Activated CD8-positive, alpha-beta memory T cell treated with anti-CD3 and anti-CD28 coated beads for 1 hour (primary cell): ENCODE measurements at regions not wholly inside any gene's neighbourhood (a gene's known extent, or its start where the extent isn't known, plus 50 kb on each side); places are given as distances from the start of the nearest gene placed in this dataset.
"Not testable (repeated sequence)": the region's sequence is repeated elsewhere in the genome, so short reads cannot be mapped to it uniquely, and the experiment has no call there.

Source experiments
- DNase-seq, 2 donors: peaks; one replicate each; pipeline ENCODE4 v3.0.0-alpha.2; 2020; ENCODE audit warnings: low read depth in 1 of 2; ENCODE audit errors: extremely low read depth in 1 of 2

DNA sequence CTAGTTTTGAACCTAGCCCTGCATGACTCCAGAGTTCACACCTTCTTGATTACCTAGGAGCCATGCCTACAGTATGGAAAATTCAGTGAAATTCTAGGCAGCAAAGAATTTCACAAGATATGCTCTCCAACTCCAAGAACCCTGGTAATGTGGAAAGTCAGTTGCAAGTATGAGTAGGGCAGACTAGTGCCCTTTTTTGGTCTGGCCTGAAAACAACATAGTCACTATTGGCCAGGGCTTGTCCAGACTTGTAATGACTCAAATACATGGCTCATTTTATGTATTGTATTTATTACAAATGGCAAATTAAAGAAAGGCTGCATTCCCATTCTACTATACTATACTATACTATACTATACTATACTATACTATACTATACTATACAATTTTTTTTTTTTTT is 160.4 kb downstream of the ESM1 start:
- no peak for DNase-seq

DNA sequence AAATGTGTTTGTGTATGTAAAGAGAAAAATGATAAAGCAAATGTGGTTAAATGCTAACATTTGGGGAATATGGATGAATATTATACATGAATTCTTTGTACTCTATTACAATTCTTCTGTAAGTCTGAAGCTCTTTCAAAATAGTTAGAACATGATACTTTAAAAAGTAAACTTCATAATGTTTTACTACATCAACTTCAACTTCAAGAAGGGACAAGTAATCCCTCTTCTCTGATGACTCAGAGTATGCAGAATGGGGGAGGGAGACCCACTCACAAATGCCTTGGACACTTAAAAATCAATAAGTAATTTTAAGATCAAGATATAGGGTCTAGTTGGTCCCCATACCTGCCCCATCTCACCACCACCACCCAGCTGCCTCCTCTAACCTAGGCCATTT is 162.4 kb downstream of the ESM1 start:
- DNase-seq, result no peak

DNA sequence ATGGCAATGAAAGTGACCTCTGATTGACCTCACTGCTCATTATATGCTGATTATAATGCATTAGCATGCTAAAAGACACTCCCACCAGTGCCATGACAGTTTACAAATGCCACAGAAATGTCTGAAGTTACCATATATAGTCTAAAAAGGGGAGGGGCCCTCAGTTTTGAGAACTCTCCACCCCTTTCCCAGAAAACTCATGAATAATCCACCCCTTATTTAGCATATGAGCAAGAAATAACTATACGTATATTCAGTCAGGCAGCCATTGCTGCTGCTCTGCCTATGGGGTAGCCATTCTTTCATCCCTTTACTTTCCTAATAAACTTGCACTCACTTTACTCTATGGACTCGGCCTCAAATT is 163.1 kb downstream of the ESM1 start:
- no peak for DNase-seq

DNA sequence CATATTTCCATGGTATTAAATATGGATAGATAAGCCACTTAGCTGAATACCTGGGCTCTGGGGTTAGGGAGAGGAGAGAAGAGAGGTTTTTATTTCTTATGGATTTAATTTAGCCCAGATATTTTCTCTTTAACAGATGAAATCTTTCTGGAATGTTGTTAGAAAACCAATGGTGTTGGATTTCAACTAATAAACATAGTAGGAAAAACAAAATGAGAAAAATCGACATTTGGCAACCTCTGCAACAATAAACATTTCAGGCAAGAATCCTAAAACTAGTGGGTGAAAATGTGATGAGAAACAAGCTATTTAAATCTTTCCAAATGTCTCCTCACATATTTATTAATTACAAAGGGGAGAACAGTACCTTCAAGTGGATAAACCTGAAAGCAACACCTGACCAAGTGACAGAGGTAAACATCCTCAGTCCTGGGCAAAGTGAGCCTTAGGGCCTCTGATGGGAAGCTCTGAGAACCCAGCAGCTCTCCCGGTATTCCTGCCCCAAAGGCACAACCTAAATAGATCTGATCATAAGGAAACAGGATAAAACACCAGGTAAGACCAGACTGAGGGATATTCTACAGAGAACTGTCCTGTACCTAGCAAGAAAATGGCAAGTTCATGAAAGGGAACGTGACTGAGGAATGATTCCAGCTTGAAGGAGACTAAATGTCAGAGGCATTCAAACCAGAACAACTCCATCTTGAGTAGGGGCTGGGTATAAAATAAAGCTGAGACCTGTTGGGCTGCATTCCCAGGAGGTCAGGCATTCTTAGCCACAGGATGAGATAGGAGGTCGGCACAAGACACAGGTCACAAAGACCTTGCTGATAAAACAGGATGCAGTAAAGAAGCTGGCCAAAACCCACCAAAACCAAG is 163.7 kb downstream of the ESM1 start:
- no peak for DNase-seq

DNA sequence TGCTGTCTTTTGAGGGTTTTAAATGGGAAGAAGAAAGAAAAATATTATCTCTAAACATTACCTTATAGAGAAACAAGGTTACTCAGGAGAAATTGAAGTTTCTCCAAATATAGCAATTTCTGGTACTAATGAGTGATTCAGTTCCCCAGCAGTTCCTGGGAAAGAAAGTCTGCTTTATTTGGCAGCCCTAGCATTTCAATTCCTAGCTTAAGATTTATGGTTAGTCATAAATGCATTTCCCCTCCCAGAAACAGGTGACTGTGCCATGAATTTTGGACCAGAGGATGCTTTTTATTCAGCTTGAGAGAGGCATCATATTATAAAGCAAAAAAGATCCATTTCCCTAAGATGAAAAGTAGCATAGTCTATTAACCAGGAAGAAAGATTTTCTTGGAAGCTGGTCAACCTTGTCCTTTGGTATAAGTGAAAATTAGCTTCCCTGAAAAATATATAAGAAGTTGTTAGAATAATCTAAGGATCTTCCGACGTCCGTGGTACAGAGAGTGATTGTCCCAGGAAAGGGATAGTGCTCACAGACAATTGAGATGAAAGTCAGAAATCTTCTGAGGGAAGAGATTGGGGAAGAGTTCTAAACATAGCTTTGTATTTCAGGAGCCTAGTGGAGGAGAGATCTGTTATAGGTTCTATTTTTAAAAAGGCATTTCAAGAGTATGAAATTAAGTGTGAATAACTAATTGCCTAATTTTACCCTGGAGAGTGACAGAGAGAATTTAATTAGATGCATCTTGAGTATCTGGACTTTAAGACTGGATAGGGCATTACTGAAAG is 164.9 kb downstream of the ESM1 start:
- DNase-seq, result no peak

DNA sequence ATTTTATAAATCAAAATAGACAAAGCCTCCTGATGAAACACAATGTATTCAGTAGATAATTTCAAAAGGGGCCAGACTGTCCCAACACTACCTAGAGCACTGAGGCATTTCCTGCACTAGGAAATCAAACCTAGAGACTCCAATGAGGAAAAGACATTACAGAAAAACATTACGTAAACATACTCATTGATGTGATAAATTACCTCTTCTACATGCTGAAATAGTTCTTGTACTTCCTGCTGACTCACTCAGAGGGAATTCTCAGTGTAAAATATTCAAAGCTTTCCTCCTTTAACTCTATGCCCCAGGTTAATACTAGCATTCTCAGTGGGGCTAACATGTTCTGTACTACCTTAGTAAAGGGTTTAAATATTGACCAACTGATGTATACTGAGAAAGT is 178.0 kb downstream of the ESM1 start:
- DNase-seq, result no peak

DNA sequence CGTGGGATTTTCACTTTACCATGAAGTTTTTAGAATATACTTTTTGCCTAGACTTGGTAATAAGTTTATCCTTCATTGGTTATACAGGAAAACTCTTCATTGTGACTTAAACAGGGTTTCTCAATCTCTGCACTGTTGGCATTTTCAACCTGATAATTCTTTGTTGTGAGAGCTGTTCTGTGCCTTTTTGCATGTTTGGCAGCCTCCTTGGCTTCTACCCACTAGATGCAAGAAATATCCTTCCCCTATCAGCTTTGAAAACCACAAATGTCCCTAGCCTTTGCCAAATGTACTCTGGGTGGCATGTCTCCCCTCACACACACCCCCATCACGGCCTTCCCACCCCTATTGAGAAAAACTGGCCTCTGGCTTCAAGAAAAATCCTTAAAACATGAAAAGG is 180.9 kb downstream of the ESM1 start:
- DNase-seq, result no peak

DNA sequence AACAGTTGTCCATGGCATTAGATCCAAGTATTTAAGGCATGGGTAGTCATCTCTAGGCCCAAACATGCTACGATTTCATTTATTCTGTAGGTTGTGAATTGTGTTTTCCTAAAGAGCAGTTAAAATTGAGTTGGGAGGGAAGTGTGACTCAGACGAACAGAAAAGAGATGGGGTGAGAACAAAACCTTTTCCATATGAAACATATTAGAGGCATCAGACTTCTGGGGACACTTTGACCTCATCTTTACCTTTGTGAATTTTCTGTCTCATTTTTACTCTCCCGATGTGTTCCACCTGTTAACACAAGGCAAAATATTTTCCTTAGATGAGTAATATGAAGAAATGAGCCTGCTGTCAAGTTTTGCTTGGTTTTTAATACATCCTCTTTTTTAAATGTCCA is 181.3 kb downstream of the ESM1 start:
- DNase-seq, result no peak

DNA sequence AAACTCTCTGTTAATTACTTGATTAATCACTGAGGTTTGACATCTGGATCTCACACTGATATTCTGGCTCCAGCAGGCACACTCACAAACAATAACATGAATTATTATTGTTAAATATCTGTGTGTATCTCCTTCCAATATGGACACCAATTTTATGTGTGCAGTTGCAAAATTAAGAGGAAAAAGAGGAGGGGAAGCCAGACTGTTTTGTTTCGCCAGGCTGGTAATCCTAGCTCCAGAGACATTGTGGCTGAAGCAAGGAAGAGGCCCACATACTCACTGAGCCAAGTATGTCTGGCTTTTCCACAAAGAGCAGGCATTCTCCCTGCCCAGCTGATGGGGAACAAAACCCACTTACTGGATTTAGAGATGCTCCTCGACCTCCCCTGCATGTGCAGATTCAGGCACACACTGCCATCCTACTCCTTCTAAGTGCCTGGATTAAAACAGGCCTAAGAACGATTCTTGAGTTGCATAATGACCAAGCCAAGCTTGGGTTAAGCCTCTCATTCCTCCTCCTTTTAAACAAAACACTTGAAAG is 181.9 kb downstream of the ESM1 start:
- DNase-seq, result no peak

DNA sequence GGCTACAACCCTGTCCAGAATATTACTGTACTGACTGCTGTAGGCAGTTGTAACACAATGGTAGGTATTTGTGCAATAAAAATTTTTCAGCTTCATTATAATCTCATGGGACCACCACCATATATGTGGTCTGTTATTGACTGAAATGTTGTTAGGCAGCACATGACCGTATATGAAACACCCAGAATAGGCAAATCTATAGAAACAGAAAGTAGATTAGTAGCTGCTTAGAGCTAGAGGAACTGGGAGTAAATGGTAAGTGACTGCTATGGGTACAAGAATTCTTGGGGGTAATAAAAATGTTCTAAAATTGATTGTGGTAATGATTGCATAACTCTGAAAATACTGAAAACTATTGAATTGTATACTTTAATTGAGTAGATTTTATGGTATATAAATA is 185.7 kb downstream of the ESM1 start:
- DNase-seq, result no peak

DNA sequence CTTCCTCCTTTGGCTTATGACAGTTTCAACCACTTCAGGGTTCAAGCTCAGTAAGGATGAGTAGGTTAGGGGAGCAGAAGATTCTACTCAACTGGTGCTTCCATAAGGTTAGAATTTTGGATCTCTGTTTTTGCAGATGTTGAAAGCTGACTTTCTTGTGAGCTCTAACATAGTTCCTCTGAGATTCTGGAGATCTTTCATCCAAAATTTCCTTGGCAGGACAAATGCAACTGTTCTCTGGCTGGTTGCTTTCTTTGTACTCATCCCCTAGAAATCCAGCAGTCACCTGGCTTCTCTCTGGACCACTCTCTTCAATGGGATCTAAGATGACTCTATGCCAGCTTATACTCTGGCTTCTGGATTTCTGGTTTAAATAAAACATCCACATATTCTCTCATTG is 189.6 kb downstream of the ESM1 start:
- DNase-seq, result no peak

DNA sequence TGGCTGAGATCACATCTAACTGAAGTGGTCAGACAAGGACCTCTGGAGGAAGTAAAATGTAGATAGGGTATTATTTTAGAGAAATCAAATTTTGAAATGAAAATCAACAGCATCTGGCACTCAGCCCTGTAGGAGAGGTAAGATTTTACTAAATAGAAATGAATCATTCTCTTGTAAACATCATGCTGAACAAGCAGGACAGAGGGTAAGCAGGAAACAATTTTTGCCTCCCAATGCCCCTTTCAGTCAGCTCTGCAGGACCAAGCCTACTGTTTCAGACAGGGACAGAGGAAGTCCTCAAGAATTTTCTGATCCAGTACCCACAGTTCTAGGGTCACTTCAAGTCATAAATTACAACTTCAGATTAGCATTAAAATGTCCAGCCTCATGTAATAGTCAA is 190.1 kb downstream of the ESM1 start:
- no peak for DNase-seq

DNA sequence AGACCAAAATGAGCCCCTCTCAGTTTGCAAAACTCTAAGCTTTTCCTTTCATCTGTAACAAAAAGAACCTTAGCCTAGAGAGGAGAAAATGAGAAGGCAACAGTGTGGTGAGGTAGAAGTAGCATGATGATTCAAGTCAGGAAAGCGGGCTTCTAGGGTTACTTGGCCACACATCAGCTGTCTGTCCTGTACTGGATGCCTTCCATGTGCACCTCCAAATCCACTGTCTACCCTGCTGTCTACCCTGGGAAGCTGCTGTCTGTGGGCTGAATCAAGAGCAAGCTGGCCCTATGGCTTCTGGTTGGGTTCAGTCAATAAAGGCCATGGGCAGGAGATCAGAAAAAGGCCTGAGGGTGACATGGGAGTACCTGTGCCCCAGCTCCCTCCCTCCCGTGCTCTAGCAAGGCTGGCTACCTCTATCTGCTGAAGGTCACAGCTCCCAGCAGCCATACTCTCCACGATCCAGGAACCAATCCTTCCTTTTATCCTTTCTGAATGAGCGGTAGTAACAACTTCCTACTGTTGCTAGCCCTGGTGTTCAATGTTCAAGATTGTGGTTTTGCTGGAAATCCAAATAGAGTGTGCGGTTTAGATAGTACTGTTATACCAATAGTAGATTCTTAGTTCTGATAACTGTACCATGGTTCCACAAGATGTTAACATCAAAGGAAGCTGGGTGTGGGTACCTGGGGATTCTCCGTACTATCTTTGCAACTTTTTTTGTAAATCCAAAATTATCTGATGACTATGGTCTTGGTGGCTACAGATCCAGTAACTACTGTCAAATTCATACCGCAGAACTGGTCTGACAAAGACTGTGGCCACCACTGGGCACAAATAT is 191.0 kb downstream of the ESM1 start:
- DNase-seq, result no peak

DNA sequence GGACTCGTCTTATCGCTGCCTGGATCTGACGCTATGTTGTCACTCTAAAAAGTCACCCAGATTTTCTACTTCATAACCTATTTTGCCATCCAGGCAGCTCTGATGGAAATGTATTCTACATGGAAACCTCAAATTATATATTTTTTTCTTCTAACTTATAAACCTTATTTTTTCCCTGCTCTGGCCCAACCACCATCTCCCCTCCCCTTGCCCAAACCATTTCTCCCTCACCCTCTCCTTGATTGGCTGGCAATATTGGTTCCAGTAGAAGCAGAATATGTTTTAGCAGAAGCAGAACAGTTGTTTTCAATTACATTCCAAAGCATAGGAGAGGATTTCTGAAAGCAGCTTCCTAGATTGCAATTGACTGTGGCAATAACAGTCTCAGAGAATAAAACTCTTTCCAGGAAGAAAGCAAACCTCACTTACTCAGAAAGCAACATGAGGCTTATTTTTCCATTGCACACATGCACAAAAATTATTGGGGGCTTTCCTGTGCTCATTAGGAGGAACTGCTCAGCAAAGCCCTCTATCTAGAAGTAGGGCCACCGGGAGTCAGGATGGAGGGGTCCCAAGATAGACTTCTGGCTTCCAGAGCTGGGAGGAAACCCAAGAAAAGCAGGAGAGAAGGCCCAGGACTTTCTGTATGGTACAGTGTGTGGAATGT is 191.8 kb downstream of the ESM1 start:
- no peak for DNase-seq

DNA sequence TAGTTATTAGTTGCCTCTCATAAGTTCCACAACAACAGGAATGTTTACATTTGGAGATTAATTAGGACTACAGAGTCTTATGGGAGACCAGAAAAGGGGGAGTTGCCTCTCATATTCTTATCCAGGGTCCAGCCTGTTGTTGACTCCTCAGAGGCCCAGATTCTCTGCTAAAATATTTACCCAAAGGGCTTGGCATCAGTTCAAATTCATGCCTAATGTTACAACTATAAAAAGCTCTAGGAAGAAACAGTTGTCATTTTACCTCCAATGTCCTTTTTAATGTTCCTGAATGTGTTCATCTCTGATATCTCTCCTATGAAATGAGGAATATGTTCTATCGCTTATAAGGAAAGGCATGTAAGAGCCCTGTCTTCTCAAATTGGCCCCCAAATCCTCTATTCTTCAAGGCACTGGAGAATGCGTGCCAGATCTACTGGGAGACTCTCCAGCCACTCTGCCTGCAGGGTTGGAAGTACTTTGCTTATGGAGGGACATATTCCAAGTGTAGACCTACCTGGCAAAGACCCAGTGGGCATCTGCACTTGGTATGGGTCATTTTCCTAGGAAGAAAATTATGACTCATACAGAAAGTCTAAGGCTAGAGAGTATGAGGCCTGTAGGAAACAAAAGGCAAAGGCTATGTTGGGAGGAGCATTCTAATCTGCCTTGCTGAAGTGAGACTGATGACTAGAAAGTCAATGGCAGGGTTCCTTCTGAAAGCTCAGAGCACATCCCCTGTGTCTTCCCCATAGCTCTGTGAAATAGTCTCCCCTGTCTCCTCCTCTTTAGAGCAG is 192.6 kb downstream of the ESM1 start:
- DNase-seq, result no peak

DNA sequence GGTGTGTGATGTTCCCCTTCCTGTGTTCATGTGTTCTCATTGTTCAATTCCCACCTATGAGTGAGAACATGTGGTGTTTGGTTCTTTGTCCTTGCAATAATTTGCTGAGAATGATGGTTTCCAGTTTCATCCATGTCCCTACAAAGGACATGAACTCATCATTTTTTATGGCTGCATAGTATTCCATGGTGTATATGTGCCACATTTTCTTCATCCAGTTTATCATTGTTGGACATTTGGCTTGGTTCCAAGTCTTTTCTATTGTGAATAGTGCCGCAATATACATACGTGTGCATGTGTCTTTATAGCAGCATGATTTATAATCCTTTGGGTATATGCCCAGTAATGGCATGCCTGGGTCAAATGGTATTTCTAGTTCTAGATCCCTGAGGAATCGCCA is 197.5 kb downstream of the ESM1 start:
- not testable (repeated sequence) for DNase-seq

DNA sequence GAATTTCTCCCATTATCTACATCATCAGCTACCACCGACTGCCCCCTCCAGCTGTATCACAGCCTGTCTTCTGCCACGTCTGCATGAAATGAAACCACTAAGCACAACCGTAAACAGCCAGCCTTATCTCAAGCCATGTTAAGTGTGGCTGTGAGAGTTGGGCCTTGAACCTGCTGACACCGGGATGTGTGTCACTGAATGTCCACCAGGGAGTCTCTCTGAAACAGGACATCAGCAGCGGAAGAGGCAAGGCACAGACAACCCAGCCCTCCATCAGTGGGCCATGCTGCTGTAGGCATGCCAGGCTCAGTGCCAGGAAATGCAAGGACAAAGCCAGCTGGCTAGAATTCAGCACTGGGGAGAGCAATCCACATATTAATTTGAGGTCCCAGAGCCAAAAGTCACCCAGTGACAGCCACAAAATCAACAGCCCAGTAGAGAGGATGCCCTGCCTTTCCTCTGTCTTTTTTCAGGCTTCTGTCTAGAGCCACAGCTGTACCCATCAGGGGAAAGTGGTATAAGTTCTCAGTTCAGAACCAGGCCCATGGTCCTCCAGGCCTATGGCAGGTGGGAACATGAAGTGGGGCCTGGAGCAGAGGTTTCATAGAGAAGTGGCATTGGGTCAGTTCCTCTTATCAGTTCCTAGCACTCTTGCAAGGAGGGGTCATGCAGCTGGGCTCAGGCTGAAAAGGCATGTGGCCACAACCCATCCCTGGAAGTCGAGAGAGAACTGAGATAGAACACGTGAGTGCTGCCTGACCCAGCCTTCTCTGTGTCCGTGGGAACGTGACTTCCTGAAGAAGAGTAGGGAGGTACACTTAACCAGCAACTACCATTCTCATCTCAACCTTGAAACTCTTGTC is 199.4 kb downstream of the ESM1 start:
- DNase-seq, result no peak

DNA sequence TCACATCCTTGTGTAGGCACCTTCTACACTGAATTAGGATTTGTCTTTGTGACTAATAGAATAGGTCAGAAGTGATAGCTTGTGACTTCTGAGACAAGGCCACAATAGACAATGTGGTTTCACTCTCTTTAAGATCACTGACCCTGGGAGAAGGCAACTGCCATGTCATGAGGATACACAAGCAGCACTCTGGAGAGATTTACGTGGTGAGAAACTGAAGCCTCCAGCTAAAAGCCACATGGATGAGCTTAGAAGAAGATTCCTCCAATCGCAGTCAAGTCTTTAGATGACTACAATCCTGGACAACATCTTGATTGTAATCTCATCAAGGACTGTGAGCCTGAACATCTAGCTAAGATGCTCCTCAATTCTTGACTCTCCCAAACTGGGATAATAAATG is 206.6 kb downstream of the ESM1 start:
- no peak for DNase-seq

DNA sequence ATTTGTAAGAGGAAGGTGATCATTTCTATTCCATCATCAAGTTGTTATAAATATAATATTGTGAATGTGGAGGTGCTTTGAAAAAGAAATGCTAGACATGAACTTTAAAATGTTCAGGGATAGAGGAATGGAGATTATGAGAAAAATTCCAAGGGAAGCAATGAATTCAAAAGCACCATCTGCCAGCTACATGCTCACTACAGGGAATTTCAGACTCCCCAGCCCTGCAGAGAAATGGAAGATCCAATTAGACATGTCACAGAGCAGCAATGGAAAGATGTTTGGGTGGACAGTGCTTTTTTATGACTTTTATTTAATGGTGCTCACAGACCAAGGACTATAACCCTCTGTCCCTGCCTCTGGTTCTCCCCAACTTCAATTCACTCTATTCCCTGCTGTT is 209.7 kb downstream of the ESM1 start:
- DNase-seq, result no peak
